Endodermal cell (in vitro differentiated cells): ENCODE measurements at regions not wholly inside any gene's neighbourhood (a gene's known extent, or its start where the extent isn't known, plus 50 kb on each side); places are given as distances from the start of the nearest gene placed in this dataset.

ENCODE experiments used
- DNase-seq: peaks from one replicate; pipeline ENCODE4 v3.0.0-alpha.2; 2017
- H3K27ac ChIP-seq: 2 replicates; pipeline ENCODE4 v1.5.1; 2013; ENCODE audit warnings: mild to moderate bottlenecking, low read depth, low read length, moderate library complexity
- H3K27me3 ChIP-seq: 2 replicates; pipeline ENCODE4 v1.6.1; 2013; ENCODE audit warnings: mild to moderate bottlenecking, low read length, moderate library complexity; ENCODE audit not compliant: insufficient read depth, control insufficient read depth, poor library complexity, severe bottlenecking
- H3K36me3 ChIP-seq: 2 replicates; pipeline ENCODE4 v1.7.0; 2013; ENCODE audit warnings: mild to moderate bottlenecking, low read length, moderate library complexity; ENCODE audit not compliant: control insufficient read depth, insufficient read depth
- H3K4me1 ChIP-seq: one replicate; pipeline ENCODE4 v1.7.0; 2013; ENCODE audit warnings: low read length; ENCODE audit not compliant: control insufficient read depth, insufficient read depth
- H3K4me3 ChIP-seq: 2 replicates; pipeline ENCODE4 v1.5.1; 2013; ENCODE audit warnings: mild to moderate bottlenecking, low read length, moderate library complexity
- H3K9ac ChIP-seq: 2 replicates; pipeline ENCODE4 v1.6.1; 2013; ENCODE audit warnings: mild to moderate bottlenecking, low read length, moderate library complexity; ENCODE audit not compliant: poor library complexity, severe bottlenecking; ENCODE audit errors: extremely low read depth
- H3K9me3 ChIP-seq: 2 replicates; pipeline ENCODE4 v1.6.1; 2013; ENCODE audit warnings: mild to moderate bottlenecking, low read length, moderate library complexity; ENCODE audit not compliant: control insufficient read depth
- H3K27ac Mint-ChIP-seq: 2 replicates; pipeline ENCODE4 v1.8.0; 2020; ENCODE audit warnings: mixed read lengths
- H3K27me3 Mint-ChIP-seq: 2 replicates; pipeline ENCODE4 v1.8.0; 2021; ENCODE audit warnings: mild to moderate bottlenecking, mixed read lengths; ENCODE audit not compliant: insufficient read depth
- H3K36me3 Mint-ChIP-seq: 2 replicates; pipeline ENCODE4 v1.8.0; 2020; ENCODE audit warnings: low read depth, mixed read lengths
- H3K4me1 Mint-ChIP-seq: 2 replicates; pipeline ENCODE4 v1.8.0; 2020; ENCODE audit warnings: mixed read lengths
- H3K4me3 Mint-ChIP-seq: 2 replicates; pipeline ENCODE4 v1.8.0; 2020; ENCODE audit warnings: mild to moderate bottlenecking, moderate library complexity, mixed read lengths
- H3K9me3 Mint-ChIP-seq: 2 replicates; pipeline ENCODE4 v1.8.0; 2020; ENCODE audit warnings: mild to moderate bottlenecking, mixed read lengths
- WGBS, 2 experiments: methylation state at CpG; one replicate each; pipeline versions ENCODE4 v1.1.5 to v1.1.7; 2013; ENCODE audit warnings: missing lambda C conversion rate in 2 of 2, mixed read lengths in 1 of 2; ENCODE audit not compliant: insufficient coverage in 1 of 2, insufficient read length in 1 of 2; 5-methylcytosine and 5-hydroxymethylcytosine counted together
- TF ChIP-seq, protein P1 (sequence below): fragments of 200-600 bp; sonication (generic); conservative IDR thresholded peaks from 2 replicates; pipeline ENCODE4 v1.5.0; 2021; ENCODE audit warnings: antibody characterized with exemption, mild to moderate bottlenecking

DNA sequence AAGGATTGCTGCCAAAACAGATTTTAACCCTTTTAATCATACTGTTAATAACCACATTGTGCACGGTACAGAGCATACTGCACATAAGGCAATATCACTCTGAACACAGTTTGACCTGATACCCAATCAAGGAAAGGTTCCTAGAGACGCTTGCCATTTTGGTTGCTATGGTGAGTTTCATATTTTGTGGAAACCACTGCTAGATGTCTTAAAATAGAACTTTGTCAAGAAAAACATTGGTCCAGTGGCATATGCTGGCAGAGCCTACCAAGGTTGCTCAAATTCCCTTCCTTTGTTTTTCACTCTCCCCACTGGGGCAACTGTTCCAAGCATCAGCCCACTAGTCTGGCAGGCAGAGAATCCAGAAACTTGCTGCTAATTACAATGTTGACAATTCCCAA lies 114.8 kb upstream of the DPYD start:
- H3K4me1 Mint-ChIP-seq = no peaks in the 10 kb centered on the region
- no peaks in the 10 kb centered on the region for H3K4me1 ChIP-seq
- no peak for DNase-seq
- no peaks in the 10 kb centered on the region for H3K9me3 Mint-ChIP-seq
- no peaks in the 10 kb centered on the region for H3K27me3 ChIP-seq
- H3K4me3 Mint-ChIP-seq = no peak overlapping the region
- WGBS, 2 experiments = 91 to 100% methylated on average over 2 of the region's 2 CpGs
- no peak overlapping the region for H3K4me3 ChIP-seq
- no peaks in the 10 kb centered on the region for H3K36me3 ChIP-seq
- no peak overlapping the region for H3K27ac ChIP-seq
- H3K27ac Mint-ChIP-seq = no peak overlapping the region
- H3K27me3 Mint-ChIP-seq = peaks cover 12% of the 10 kb centered on the region
- no peak overlapping the region for H3K9ac ChIP-seq
- H3K9me3 ChIP-seq = no peaks in the 10 kb centered on the region
- TF ChIP-seq, protein P1, sequence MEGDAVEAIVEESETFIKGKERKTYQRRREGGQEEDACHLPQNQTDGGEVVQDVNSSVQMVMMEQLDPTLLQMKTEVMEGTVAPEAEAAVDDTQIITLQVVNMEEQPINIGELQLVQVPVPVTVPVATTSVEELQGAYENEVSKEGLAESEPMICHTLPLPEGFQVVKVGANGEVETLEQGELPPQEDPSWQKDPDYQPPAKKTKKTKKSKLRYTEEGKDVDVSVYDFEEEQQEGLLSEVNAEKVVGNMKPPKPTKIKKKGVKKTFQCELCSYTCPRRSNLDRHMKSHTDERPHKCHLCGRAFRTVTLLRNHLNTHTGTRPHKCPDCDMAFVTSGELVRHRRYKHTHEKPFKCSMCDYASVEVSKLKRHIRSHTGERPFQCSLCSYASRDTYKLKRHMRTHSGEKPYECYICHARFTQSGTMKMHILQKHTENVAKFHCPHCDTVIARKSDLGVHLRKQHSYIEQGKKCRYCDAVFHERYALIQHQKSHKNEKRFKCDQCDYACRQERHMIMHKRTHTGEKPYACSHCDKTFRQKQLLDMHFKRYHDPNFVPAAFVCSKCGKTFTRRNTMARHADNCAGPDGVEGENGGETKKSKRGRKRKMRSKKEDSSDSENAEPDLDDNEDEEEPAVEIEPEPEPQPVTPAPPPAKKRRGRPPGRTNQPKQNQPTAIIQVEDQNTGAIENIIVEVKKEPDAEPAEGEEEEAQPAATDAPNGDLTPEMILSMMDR = no peak
- no peaks in the 10 kb centered on the region for H3K36me3 Mint-ChIP-seq

DNA sequence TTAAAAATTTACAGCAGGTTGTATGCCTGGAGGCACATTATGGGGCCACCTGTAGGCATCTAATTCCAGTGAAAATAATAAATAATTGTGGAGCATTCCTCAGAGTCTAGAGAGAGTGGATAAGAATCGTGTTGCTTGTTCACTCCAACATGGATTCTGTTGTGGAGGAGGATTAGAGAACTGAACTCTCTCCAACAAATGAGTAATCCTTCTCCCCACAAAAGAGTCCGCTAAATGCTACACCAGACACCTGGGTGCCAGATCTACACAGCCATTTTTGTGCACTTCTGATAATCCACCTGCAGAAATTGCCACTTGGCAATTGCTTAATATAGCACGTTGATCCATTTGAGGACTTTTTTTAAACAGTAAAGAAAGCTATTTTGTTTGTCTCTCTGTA lies 113.7 kb upstream of the DPYD start:
- no peaks in the 10 kb centered on the region for H3K36me3 ChIP-seq
- 91 to 100% methylated on average over 2 to 3 of the region's 3 CpGs for WGBS, 2 experiments
- no peaks in the 10 kb centered on the region for H3K9me3 Mint-ChIP-seq

DNA sequence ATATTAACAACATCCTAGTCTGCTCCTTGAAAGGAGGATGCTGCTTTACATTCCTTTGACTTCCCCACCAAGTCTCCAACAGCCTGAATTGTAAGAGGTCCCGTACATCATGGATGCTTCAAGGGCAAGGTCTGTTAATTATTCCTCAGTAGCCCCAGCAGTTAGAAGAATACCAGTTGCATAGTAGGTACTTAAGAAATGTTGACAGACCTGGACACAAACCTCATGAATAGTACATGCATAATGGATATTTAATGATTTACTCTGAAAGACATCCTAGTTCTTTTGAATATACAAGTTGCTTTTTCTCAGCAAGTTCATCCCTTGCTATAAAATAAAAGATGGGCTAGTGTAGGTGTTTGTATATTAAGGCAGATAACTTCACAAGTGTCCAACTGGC lies 112.1 kb upstream of the DPYD start:
- TF ChIP-seq, protein P1 = no peak
- H3K4me1 Mint-ChIP-seq = no peaks in the 10 kb centered on the region
- WGBS, 2 experiments = 92% methylated on average over 1 of the region's 1 CpG; no CpG with 5 or more reads in 1 of the 2 experiments
- Histone ChIP-seq H3K9me3 (no peaks in the 10 kb centered on the region), H3K9ac (no peak overlapping the region), H3K27me3 (no peaks in the 10 kb centered on the region), H3K4me3 (no peak overlapping the region), H3K27ac (no peak overlapping the region), H3K36me3 (no peaks in the 10 kb centered on the region), H3K4me1 (no peaks in the 10 kb centered on the region)
- no peaks in the 10 kb centered on the region for H3K9me3 Mint-ChIP-seq
- no peak overlapping the region for H3K4me3 Mint-ChIP-seq
- no peak for DNase-seq
- peaks cover 3% of the 10 kb centered on the region for H3K27me3 Mint-ChIP-seq
- no peak overlapping the region for H3K27ac Mint-ChIP-seq
- no peaks in the 10 kb centered on the region for H3K36me3 Mint-ChIP-seq

More for the DNA sequence above, 113.7 kb upstream of the DPYD start:
- H3K4me1 Mint-ChIP-seq = no peaks in the 10 kb centered on the region
- no peak for DNase-seq
- no peak overlapping the region for H3K27ac Mint-ChIP-seq
- H3K4me1 ChIP-seq = no peaks in the 10 kb centered on the region
- no peaks in the 10 kb centered on the region for H3K27me3 ChIP-seq
- no peaks in the 10 kb centered on the region for H3K36me3 Mint-ChIP-seq
- TF ChIP-seq, protein P1 = no peak
- no peak overlapping the region for H3K4me3 Mint-ChIP-seq
- H3K9ac ChIP-seq = no peak overlapping the region
- H3K27ac ChIP-seq = no peak overlapping the region
- no peaks in the 10 kb centered on the region for H3K9me3 ChIP-seq
- no peak overlapping the region for H3K4me3 ChIP-seq
- H3K27me3 Mint-ChIP-seq = peaks cover 10% of the 10 kb centered on the region
